Brain microvascular endothelial cell (primary cell): ENCODE measurements at regions not wholly inside any gene's neighbourhood (a gene's known extent, or its start where the extent isn't known, plus 50 kb on each side); places are given as distances from the start of the nearest gene placed in this dataset.

Experiments
- DNase-seq: peaks from one replicate; pipeline ENCODE4 v3.0.0-alpha.2; 2020
- H3K27ac ChIP-seq: fragments of 250-450 bp; sonication (Bioruptor Pico); 2 replicates; pipeline ENCODE4 v1.5.1; 2020; ENCODE audit warnings: mild to moderate bottlenecking, moderate library complexity
- H3K27me3 ChIP-seq: fragments of 250-450 bp; sonication (Bioruptor Pico); replicated peaks from 2 replicates; pipeline ENCODE4 v1.5.1; 2020; ENCODE audit warnings: mild to moderate bottlenecking
- H3K36me3 ChIP-seq: fragments of 250-450 bp; sonication (Bioruptor Pico); replicated peaks from 2 replicates; pipeline ENCODE4 v1.5.1; 2020; ENCODE audit warnings: mild to moderate bottlenecking
- H3K4me3 ChIP-seq: 2 replicates; pipeline ENCODE4 v1.5.1; 2011; ENCODE audit warnings: low read depth, mild to moderate bottlenecking, control low read depth, low read length, moderate library complexity
- CTCF ChIP-seq: IDR thresholded peaks from 2 replicates; pipeline ENCODE4 v1.5.1; 2011; ENCODE audit warnings: low read depth, mild to moderate bottlenecking, moderate library complexity, low read length, control low read depth, inconsistent platforms; ENCODE audit errors: missing control alignments
- in situ Hi-C: cut with HindIII; loops from 2 replicates; pipeline ENCODE4 v1.10.0; 2017; ENCODE audit warnings: low sequenced_read_pairs, low pct_ligation_motif_present

GRCh38 chr10:15439341-15439842, 68.3 kb upstream of the FAM171A1 start:
- in situ Hi-C loops = loop anchor here (25.0 kb wide), 1 partner anchor 273 kb away; the partner anchor contains the start of gene ITGA8
- peak; percentile 41 for DNase-seq
- peak; percentile 74 for TF ChIP-seq CTCF
- Histone ChIP-seq H3K27ac (no peak overlapping the region), H3K4me3 (peak overlapping the region; percentile 37), H3K27me3 (no peaks in the 10 kb centered on the region), H3K36me3 (no peaks in the 10 kb centered on the region)

- no peaks in the 10 kb centered on the region for H3K27me3 ChIP-seq
- DNase-seq = peak; percentile 56
These were observed 65.6 kb upstream of the FAM171A1 start for GRCh38 chr10:15436696-15437095.

GRCh38 chr10:15433850-15434537, 62.9 kb upstream of the FAM171A1 start:
- in situ Hi-C loops = loop anchor here (25.0 kb wide), 1 partner anchor 278 kb away; the partner anchor contains the start of gene ITGA8
- TF ChIP-seq CTCF = peak; percentile 65
- peak; percentile 45 for DNase-seq
- Histone ChIP-seq H3K27ac (no peak overlapping the region), H3K4me3 (peak overlapping the region; percentile 38), H3K36me3 (no peaks in the 10 kb centered on the region), H3K27me3 (no peaks in the 10 kb centered on the region)

More at GRCh38 chr10:15436696-15437095, 65.6 kb upstream of the FAM171A1 start:
- H3K36me3 ChIP-seq = no peaks in the 10 kb centered on the region
- no peak for TF ChIP-seq CTCF
- in situ Hi-C loops = loop anchor here (25.0 kb wide), 1 partner anchor 276 kb away; the partner anchor contains the start of gene ITGA8
- no peak overlapping the region for H3K27ac ChIP-seq
- no peak overlapping the region for H3K4me3 ChIP-seq

- DNase-seq = no peak
- Histone ChIP-seq H3K4me3 (no peak overlapping the region), H3K27ac (no peak overlapping the region), H3K36me3 (no peaks in the 10 kb centered on the region), H3K27me3 (no peaks in the 10 kb centered on the region)
- TF ChIP-seq CTCF = no peak
- in situ Hi-C loops = loop anchor here (25.0 kb wide), 1 partner anchor 280 kb away; the partner anchor contains the start of gene ITGA8
These were observed 61.2 kb upstream of the FAM171A1 start for GRCh38 chr10:15432266-15432665.

- Histone ChIP-seq H3K36me3 (no peaks in the 10 kb centered on the region), H3K4me3 (no peak overlapping the region), H3K27ac (no peak overlapping the region), H3K27me3 (no peaks in the 10 kb centered on the region)
- no peak for DNase-seq
- TF ChIP-seq CTCF = no peak
- in situ Hi-C loops = loop anchor here (25.0 kb wide), 1 partner anchor 281 kb away; the partner anchor contains the start of gene ITGA8
These were observed 60.1 kb upstream of the FAM171A1 start for GRCh38 chr10:15430969-15431771.
